Gastrocnemius medialis (tissue), 4 donors: ENCODE measurements at regions not wholly inside any gene's neighbourhood (a gene's known extent, or its start where the extent isn't known, plus 50 kb on each side); places are given as distances from the start of the nearest gene placed in this dataset.

ENCODE experiments used
- POLR2A ChIP-seq, 2 donors: fragments of 450-650 bp; IDR thresholded peaks; one replicate each; pipeline ENCODE4 v1.6.1; 2017; ENCODE audit warnings: antibody characterized with exemption in 2 of 2, mild to moderate bottlenecking in 2 of 2, moderate library complexity in 2 of 2
- TF ChIP-seq, protein P1 (sequence below), 5 experiments: fragments of 450-650 bp in 3 of 5; fragments of 200-600 bp in 2 of 5; sonication (generic) in 2 of 5; IDR thresholded peaks in 4 of 5; conservative IDR thresholded peaks in 1 of 5; 1 replicate in 4 of 5; 2 replicates in 1 of 5; pipeline ENCODE4 v1.5.1; 2016 to 2019; ENCODE audit warnings: antibody characterized with exemption in 5 of 5, mild to moderate bottlenecking in 3 of 5, moderate library complexity in 3 of 5

GRCh38 chr15:95261546-95261945, 1030.2 kb downstream of the MCTP2 start:
- TF ChIP-seq, protein P1, sequence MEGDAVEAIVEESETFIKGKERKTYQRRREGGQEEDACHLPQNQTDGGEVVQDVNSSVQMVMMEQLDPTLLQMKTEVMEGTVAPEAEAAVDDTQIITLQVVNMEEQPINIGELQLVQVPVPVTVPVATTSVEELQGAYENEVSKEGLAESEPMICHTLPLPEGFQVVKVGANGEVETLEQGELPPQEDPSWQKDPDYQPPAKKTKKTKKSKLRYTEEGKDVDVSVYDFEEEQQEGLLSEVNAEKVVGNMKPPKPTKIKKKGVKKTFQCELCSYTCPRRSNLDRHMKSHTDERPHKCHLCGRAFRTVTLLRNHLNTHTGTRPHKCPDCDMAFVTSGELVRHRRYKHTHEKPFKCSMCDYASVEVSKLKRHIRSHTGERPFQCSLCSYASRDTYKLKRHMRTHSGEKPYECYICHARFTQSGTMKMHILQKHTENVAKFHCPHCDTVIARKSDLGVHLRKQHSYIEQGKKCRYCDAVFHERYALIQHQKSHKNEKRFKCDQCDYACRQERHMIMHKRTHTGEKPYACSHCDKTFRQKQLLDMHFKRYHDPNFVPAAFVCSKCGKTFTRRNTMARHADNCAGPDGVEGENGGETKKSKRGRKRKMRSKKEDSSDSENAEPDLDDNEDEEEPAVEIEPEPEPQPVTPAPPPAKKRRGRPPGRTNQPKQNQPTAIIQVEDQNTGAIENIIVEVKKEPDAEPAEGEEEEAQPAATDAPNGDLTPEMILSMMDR (IDR thresholded peaks at IDR 0.05 in 4 of 5, conservative IDR thresholded peaks at IDR 0.05 in 1 of 5) = no peak
- no peak for TF ChIP-seq POLR2A (IDR thresholded peaks at IDR 0.05)
